GM18508 (cell line): ENCODE measurements at regions not wholly inside any gene's neighbourhood (a gene's known extent, or its start where the extent isn't known, plus 50 kb on each side); places are given as distances from the start of the nearest gene placed in this dataset.
"Not testable (repeated sequence)": the region's sequence is repeated elsewhere in the genome, so short reads cannot be mapped to it uniquely, and the experiment has no call there.

ENCODE experiments used
- ATAC-seq: cut with Tn5 transposase; IDR thresholded peaks from one replicate; pipeline ENCODE4 v1.9.1; 2021; ENCODE audit warnings: moderate number of reproducible peaks; ENCODE audit not compliant: insufficient read depth, unreplicated experiment

- ATAC-seq, result no peak
Observed at GRCh38 chr1:90826834-90827233, 109.7 kb upstream of the BARHL2 start.

- ATAC-seq, result no peak
Observed at GRCh38 chr1:90826024-90826423, 108.9 kb upstream of the BARHL2 start.

DNA sequence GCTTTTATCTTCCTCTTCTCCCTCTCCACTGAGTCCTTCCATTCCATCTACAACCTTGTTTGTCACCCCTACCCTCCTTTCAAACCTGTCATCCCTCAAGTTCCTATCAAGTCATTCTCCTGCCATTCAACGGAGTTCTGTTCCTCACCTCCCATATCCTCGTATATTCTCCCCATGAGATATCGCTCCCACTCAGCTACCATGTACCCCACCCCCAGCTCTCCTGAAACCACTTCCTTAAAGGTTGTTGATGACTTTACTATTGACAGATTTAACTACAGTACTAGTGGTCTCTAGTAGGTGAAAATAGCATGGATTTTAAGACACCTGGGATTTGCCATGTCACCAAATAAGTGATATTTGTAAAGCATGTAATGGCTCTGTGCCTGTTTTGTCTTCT lies 107.4 kb upstream of the BARHL2 start:
- no peak for ATAC-seq

- no peak for ATAC-seq
Observed at GRCh38 chr1:90823686-90824085, 106.6 kb upstream of the BARHL2 start.

GRCh38 chr1:90821788-90822359 lies 104.8 kb upstream of the BARHL2 start:
- ATAC-seq, result no peak

- no peak for ATAC-seq
Observed at GRCh38 chr1:90821152-90821787, 104.2 kb upstream of the BARHL2 start.

GRCh38 chr1:90820745-90821144 lies 103.6 kb upstream of the BARHL2 start:
- ATAC-seq, result no peak

DNA sequence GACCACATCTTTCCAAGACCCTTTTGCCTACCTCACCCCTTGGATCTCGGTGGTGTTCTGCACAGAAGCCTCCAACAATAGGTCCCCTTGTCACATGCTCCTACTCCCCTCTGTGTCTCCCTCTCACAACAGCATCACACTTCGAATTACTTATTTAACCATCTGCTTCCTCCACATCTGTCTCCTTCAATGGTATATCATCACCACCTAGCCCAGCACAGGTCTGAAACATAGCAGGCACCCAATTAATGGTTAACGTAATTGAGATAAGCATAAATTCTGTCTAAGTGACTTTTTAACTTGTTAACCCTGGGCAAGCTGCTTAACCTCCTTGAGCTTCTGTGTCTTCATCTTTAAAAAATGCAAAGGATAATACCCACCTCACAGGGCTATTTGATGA lies 100.3 kb upstream of the BARHL2 start:
- no peak for ATAC-seq

DNA sequence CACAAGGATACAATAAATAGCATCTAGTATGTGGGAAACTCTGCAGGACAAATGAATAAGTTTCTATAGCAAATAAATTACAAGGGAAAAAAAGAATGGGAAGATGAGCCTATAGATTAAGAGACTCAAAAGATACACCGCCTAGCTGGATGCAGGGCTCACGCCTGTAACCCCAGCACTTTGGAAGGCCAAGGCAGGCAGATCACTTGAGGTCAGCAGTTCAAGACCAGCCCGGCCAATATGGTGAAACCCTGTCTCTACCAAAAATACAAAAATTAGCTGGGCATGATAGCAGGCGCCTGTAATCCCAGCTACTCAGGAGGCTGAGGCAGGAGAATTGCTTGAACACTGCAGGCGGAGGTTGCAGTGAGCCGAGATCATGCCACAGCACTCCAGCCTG lies 95.1 kb upstream of the BARHL2 start:
- not testable (repeated sequence) for ATAC-seq

- not testable (repeated sequence) for ATAC-seq
Observed at GRCh38 chr1:90811444-90811950, 94.4 kb upstream of the BARHL2 start.

GRCh38 chr1:90810681-90811080 lies 93.6 kb upstream of the BARHL2 start:
- ATAC-seq, result no peak

DNA sequence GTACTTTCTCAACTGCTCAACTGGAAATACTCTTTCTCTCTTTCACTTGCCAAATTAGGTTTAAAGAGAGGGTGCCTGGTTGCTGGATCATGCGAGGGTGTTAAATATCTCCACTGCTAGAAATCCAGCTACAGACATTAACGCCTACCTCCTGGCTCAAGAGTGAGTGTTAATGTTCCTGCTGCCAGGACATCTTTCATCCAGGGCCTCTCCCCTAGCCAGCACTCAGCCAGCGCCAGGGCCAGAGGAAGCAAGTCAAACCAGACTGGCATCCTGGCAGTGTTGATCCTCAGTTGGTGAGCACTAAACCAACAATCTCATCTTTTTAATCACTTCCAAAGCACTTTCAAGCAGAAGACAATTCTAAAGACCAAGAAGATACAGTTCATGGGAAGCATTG lies 92.9 kb upstream of the BARHL2 start:
- no peak for ATAC-seq

- ATAC-seq, result no peak
Observed at GRCh38 chr1:90809093-90809492, 92.0 kb upstream of the BARHL2 start.

DNA sequence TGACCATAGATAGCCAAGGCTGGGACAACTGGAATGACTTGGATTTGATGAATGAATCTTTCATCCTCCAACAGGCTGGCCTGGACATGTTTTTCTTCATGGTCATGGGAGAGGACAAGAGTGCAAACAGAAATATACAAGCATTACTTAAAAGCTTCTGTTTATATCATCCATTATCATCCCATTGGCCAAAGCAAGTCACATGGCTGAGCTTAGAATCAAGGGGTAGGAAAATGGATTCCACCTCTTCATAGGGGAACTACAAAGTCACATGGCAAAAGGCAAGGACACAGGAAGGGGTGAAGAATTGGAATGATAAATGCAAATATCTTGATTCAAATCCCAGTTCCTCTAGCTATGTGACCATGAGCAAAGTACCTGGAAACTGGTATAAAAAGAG lies 90.2 kb upstream of the BARHL2 start:
- ATAC-seq, result no peak

DNA sequence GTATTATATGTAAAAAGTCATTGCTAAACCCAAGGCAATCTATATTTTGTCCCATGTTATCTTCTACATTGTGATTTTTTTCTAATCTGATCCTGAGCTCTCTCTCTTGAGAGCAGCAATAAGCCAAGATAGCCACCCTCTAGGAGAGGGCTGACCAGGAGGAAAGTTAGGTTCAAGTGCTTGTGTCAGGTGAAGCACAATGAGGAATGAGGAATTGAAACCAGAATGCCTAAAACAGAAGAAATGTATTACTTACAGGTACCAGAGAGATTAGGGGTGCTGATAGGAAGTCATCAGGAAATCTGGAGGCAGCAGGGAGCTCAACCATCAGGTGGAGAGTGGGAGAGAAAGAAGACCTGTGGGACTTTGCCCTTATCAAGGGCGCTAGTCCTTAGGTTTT lies 85.5 kb upstream of the BARHL2 start:
- no peak for ATAC-seq

GRCh38 chr1:90800012-90800717 lies 83.1 kb upstream of the BARHL2 start:
- ATAC-seq, result no peak

- no peak for ATAC-seq
Observed at GRCh38 chr1:90799326-90799725, 82.2 kb upstream of the BARHL2 start.

DNA sequence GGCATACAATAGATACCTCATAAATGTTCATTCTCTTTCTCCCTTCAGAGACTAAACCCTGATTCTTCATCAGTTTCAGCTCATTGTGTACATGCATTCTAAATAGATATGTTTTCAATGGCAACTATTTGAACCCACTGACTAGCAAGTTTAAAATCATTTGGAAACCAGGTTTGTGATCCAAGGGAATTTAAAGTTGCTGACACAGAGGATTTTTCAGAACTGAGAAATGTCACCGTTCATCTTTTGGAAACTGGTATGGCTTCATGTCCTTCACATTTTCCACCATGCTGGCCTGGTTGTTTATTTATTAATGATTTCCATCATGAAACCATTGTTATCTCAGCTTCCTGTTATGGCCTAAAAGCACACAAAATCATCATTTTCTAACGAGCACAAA lies 81.8 kb upstream of the BARHL2 start:
- ATAC-seq, result no peak

- ATAC-seq, result no peak
Observed at GRCh38 chr1:90798344-90798743, 81.2 kb upstream of the BARHL2 start.

GRCh38 chr1:90795431-90795830 lies 78.3 kb upstream of the BARHL2 start:
- no peak for ATAC-seq

GRCh38 chr1:90786709-90787108 lies 69.6 kb upstream of the BARHL2 start:
- ATAC-seq, result no peak
